ENCODE measurements at regions not wholly inside any gene's neighbourhood (a gene's known extent, or its start where the extent isn't known, plus 50 kb on each side); places are given as distances from the start of the nearest gene placed in this dataset.

DNA sequence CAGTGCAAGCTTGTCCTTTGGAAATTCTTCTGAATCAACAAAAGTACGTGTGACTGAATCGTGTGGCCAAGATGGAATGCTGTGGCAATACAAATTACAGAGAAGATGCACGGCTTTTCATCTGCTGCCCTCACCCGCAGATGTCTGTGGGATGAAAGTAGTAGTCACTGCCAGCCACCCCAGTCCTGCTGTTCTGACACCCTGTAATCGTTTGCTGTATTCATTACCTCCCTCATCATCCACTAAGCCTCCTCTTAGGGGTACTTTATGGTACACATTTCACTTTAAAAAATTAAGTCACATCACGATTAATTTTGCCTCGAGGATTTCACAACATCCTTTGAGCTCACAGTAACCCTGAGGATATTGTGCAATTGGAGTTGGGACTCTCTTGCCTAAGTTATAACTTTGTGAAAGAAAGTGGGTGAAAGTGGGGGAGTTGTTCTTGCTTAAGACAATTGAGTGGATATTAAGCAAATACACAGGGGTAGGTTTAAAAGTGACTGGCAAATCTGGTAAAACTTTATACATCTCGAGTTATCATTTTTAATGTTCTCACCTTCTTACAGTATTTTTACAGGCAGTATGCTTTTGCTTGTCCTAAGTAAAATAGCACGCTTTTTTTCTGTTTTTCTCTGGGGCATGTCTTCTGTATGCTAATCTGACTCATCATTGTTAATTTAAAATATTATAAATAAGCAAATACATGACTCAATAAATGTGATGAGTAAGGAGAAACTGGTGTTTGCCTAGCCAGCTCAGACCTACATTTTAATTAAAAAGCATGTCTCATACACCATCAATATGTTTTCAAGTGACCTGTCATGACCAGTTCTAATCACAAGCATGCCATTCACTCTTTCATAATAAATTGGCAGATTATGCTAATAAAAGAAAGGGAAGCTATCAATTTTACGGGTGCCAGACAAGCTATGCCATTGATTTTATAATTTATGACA, 680.9 kb downstream of the IRS1 start:
- no peaks in the 10 kb centered on the region for H3K27me3 ChIP-seq
- H3K27ac ChIP-seq: peak overlapping the region; percentile 56 to 94 (median 64)
- no peaks in the 10 kb centered on the region for H3K36me3 ChIP-seq (replicated peaks in 1 of 2)
- peak overlapping the region in 1 of 4 donors; percentile 46 for H3K4me3 ChIP-seq
- peaks cover 7 to 29% of the 10 kb centered on the region in 2 donors for H3K4me1 ChIP-seq (replicated peaks in 1 of 2)
- intact Hi-C loops (cut with DNase I): no loop called here
- H3K9me3 ChIP-seq (replicated peaks in 1 of 3): no peaks in the 10 kb centered on the region
- TF ChIP-seq, protein P1, sequence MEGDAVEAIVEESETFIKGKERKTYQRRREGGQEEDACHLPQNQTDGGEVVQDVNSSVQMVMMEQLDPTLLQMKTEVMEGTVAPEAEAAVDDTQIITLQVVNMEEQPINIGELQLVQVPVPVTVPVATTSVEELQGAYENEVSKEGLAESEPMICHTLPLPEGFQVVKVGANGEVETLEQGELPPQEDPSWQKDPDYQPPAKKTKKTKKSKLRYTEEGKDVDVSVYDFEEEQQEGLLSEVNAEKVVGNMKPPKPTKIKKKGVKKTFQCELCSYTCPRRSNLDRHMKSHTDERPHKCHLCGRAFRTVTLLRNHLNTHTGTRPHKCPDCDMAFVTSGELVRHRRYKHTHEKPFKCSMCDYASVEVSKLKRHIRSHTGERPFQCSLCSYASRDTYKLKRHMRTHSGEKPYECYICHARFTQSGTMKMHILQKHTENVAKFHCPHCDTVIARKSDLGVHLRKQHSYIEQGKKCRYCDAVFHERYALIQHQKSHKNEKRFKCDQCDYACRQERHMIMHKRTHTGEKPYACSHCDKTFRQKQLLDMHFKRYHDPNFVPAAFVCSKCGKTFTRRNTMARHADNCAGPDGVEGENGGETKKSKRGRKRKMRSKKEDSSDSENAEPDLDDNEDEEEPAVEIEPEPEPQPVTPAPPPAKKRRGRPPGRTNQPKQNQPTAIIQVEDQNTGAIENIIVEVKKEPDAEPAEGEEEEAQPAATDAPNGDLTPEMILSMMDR (IDR thresholded peaks at IDR 0.05): no peak
- TF ChIP-seq POLR2A (IDR thresholded peaks at IDR 0.05): no peak
- peak; percentile 22 to 65 (median 44) for DNase-seq
- 14 to 19% (median 15%) methylated on average over 10 of the region's 10 CpGs for WGBS, 4 donors

DNA sequence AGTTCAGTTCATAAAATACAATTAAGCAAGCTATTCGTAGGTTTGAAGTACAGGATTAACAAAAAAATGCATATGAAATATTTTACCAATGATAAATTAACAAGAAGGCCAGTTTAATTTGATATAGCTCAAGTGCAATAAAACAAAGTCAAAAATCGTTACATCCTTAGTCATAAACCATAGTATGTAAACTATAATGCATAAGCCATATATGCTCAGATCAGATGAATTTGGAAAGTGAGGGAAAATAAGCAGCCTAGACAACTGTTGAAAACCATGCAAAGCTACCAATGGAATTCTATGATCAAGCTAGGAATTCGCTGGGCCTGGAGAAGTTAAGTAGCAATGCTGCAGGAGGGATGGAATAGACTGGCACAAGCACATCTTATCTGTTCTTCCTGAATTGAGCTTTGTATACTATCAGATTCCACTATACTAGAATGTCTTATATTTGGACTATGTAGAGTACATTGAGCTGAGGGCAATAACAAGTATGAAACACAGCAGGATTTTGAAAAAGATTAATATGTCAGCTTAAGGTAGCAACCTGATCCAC, 682.0 kb downstream of the IRS1 start:
- Histone ChIP-seq H3K27me3 (no peaks in the 10 kb centered on the region), H3K9me3 (replicated peaks in 1 of 3) (no peaks in the 10 kb centered on the region), H3K4me3 (no peak overlapping the region), H3K4me1 (replicated peaks in 1 of 2) (peaks cover 7 to 26% of the 10 kb centered on the region in 2 donors), H3K27ac (no peak overlapping the region), H3K36me3 (replicated peaks in 1 of 2) (no peaks in the 10 kb centered on the region)
- intact Hi-C loops (cut with DNase I): no loop called here
- WGBS, 4 donors: 60 to 89% (median 73%) methylated on average over 3 of the region's 3 CpGs
- TF ChIP-seq, protein P1 (IDR thresholded peaks at IDR 0.05): no peak
- DNase-seq: no peak

DNA sequence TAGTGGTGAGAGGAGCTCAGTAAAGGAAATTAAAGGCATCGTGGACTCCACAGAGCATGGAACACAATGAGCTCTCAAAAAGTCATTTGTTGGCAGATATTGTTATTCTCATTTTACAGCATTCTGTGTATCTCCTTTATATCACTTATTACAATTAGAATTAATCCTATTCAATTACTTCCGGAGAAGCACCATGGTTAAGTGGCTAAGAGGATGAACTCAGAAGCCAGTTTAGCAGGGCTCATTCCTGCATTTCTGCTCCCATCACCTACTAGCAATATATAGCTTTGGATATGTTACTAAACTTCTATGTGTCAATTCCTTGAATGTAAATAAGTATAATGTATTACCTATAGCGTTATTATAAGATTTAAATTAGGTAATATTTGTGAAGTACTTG, 683.3 kb downstream of the IRS1 start:
- Histone ChIP-seq H3K27me3 (no peaks in the 10 kb centered on the region), H3K4me1 (replicated peaks in 1 of 2) (peaks cover 7 to 26% of the 10 kb centered on the region in 2 donors), H3K36me3 (replicated peaks in 1 of 2) (no peaks in the 10 kb centered on the region), H3K4me3 (no peak overlapping the region), H3K27ac (no peak overlapping the region), H3K9me3 (replicated peaks in 1 of 3) (no peaks in the 10 kb centered on the region)
- no peak for DNase-seq
- no peak for TF ChIP-seq POLR2A (IDR thresholded peaks at IDR 0.05)
- TF ChIP-seq, protein P1 (IDR thresholded peaks at IDR 0.05): no peak
- WGBS, 4 donors: 89 to 95% (median 94%) methylated on average over 3 of the region's 3 CpGs
- intact Hi-C loops (cut with DNase I): no loop called here

DNA sequence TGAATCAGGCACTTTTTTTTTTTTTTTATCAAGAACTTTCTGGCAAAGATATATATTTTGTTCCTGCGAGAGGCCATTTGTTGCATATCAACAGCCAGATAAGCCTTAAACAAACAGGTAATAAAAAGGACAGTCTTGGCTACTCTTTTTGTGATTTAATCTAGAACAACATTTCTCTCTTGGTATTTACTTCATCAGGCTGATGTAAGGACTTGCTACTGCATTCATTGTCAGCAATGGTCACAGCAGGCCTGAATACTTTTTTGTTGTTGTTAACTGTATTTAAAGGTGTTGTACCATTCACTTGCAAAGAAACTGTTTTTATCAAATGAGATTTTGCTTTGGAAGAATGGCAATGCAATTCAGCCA, 683.8 kb downstream of the IRS1 start:
- Histone ChIP-seq H3K27ac (no peak overlapping the region), H3K9me3 (replicated peaks in 1 of 3) (no peaks in the 10 kb centered on the region), H3K27me3 (no peaks in the 10 kb centered on the region), H3K36me3 (replicated peaks in 1 of 2) (no peaks in the 10 kb centered on the region), H3K4me1 (replicated peaks in 1 of 2) (peaks cover 7 to 26% of the 10 kb centered on the region in 2 donors), H3K4me3 (no peak overlapping the region)
- DNase-seq: no peak
- intact Hi-C loops (cut with DNase I): no loop called here
- TF ChIP-seq, protein P1 (IDR thresholded peaks at IDR 0.05): no peak
- no peak for TF ChIP-seq POLR2A (IDR thresholded peaks at IDR 0.05)
- 59 to 69% (median 67%) methylated on average over 1 of the region's 1 CpG for WGBS, 4 donors
